GM12878 (cell line): ENCODE measurements at regions not wholly inside any gene's neighbourhood (a gene's known extent, or its start where the extent isn't known, plus 50 kb on each side); places are given as distances from the start of the nearest gene placed in this dataset.

Source experiments
- ATAC-seq: fragments of 200-7000 bp; cut with Tn5 transposase; 3 replicates; pipeline ENCODE4 v1.9.1; 2020; ENCODE audit warnings: mild to moderate bottlenecking, moderate library complexity
- BruUV-seq: library from RNA; stranded (reverse); fragments of 400-500 nt; replicated peaks from 2 replicates; lab custom pipeline; 2021; lab: Mats Ljungman, UMichigan
- CTCF ChIA-PET: fragments of 300-600 bp; sonication (Branson Sonifier 250); formaldehyde crosslinking; extraction: SDS; loops from one replicate; lab custom pipeline; 2021; ENCODE audit warnings: inconsistent platforms; lab: Yijun Ruan, JAX
- POLR2A ChIA-PET: fragments of 350-600 bp; formaldehyde crosslinking; extraction: SDS; loops from one replicate; lab custom pipeline; 2021; ENCODE audit warnings: inconsistent platforms; lab: Charles Lee
- RAD21 ChIA-PET: fragments of 300-600 bp; sonication (Branson Sonifier 250); formaldehyde crosslinking; loops from one replicate; lab custom pipeline; 2023; ENCODE audit warnings: antibody characterized with exemption; ENCODE audit not compliant: unreplicated experiment; lab: Charles Lee
- SMC1A ChIA-PET: fragments of 300-600 bp; sonication (Branson Sonifier 250); formaldehyde crosslinking; loops from one replicate; lab custom pipeline; 2023; ENCODE audit not compliant: unreplicated experiment, uncharacterized antibody; lab: Charles Lee
- DNase-seq: peaks from one replicate; pipeline ENCODE4 v3.0.0-alpha.2; 2011; ENCODE audit warnings: low read depth, low spot score
- FAIRE-seq: peaks from 3 replicates; lab custom pipeline; 2011; peaks lifted over from hg19 to GRCh38; lab: Jason Lieb, UNC
- H2AFZ ChIP-seq: 2 replicates; pipeline ENCODE4 v1.6.0; 2011; ENCODE audit warnings: low read depth, low read length, control low read depth; ENCODE audit not compliant: control insufficient read depth
- H3K27ac ChIP-seq: 2 replicates; pipeline ENCODE4 v1.5.1; 2011; ENCODE audit warnings: control low read depth; ENCODE audit not compliant: control insufficient read depth, insufficient read depth
- H3K27me3 ChIP-seq, 2 experiments: replicated peaks in 1 of 2; 2 replicates each; pipeline versions ENCODE4 v1.6.0 to v1.6.1; 2011; ENCODE audit warnings: low read length in 1 of 2; ENCODE audit not compliant: control insufficient read depth in 2 of 2, insufficient read depth in 2 of 2
- H3K36me3 ChIP-seq, 2 experiments: 2 replicates each; pipeline ENCODE4 v1.5.1; 2011; ENCODE audit warnings: low read length in 1 of 2; ENCODE audit not compliant: control insufficient read depth in 2 of 2, insufficient read depth in 2 of 2
- H3K4me1 ChIP-seq: 2 replicates; pipeline ENCODE4 v1.6.1; 2011; ENCODE audit warnings: mild to moderate bottlenecking, low read length, moderate library complexity, mixed read lengths; ENCODE audit not compliant: control insufficient read depth, insufficient read depth
- H3K4me2 ChIP-seq: 2 replicates; pipeline ENCODE4 v1.6.0; 2011; ENCODE audit warnings: control low read depth; ENCODE audit not compliant: control insufficient read depth, insufficient read depth
- H3K4me3 ChIP-seq: fragments of 200-600 bp; sonication (generic); 2 replicates; pipeline ENCODE4 v1.5.1; 2016
- H3K79me2 ChIP-seq: 2 replicates; pipeline ENCODE4 v1.6.0; 2011; ENCODE audit warnings: low read length; ENCODE audit not compliant: control insufficient read depth, insufficient read depth
- H3K9ac ChIP-seq: 2 replicates; pipeline ENCODE4 v1.8.0; 2011; ENCODE audit warnings: low read length, control low read depth, mixed read lengths; ENCODE audit not compliant: control insufficient read depth, insufficient read depth
- H3K9me3 ChIP-seq: replicated peaks from 3 replicates; pipeline ENCODE4 v1.5.1; 2011; ENCODE audit warnings: mild to moderate bottlenecking, low read length; ENCODE audit not compliant: control insufficient read depth, insufficient read depth
- H4K20me1 ChIP-seq: 2 replicates; pipeline ENCODE4 v1.6.0; 2011; ENCODE audit not compliant: control insufficient read depth, insufficient read depth
- CREB1 ChIP-seq: IDR thresholded peaks from 2 replicates; pipeline ENCODE4 v1.6.1; 2012; ENCODE audit warnings: low read depth, mild to moderate bottlenecking, inconsistent platforms
- HCFC1 ChIP-seq: fragments of 150-350 bp; IDR thresholded peaks from 2 replicates; pipeline ENCODE4 v1.6.1; 2014; ENCODE audit warnings: low read length
- JUND ChIP-seq: IDR thresholded peaks from 2 replicates; pipeline ENCODE4 v1.6.1; 2012; ENCODE audit warnings: low read depth, mild to moderate bottlenecking, low read length, improper control_type of control experiment, moderate library complexity
- MXI1 ChIP-seq: fragments of 150-350 bp; IDR thresholded peaks from 2 replicates; pipeline ENCODE4 v1.6.1; 2011; ENCODE audit warnings: low read depth, mild to moderate bottlenecking, inconsistent platforms, low read length, improper control_type of control experiment
- PKNOX1 ChIP-seq: fragments of 450-650 bp; IDR thresholded peaks from 2 replicates; pipeline ENCODE4 v1.6.1; 2016; ENCODE audit warnings: mild to moderate bottlenecking
- SP1 ChIP-seq: IDR thresholded peaks from one replicate; pipeline ENCODE4 v1.6.1; 2011; ENCODE audit warnings: low read depth, low read length
- SUPT20H ChIP-seq: IDR thresholded peaks from 2 replicates; pipeline ENCODE4 v1.6.1; 2011; ENCODE audit warnings: low read depth, mild to moderate bottlenecking, low read length, moderate library complexity, borderline replicate concordance; ENCODE audit not compliant: control insufficient read depth
- YBX1 ChIP-seq: fragments of 450-650 bp; IDR thresholded peaks from 2 replicates; pipeline ENCODE4 v1.6.1; 2016; ENCODE audit warnings: antibody characterized with exemption
- ZNF274 ChIP-seq: IDR thresholded peaks from one replicate; pipeline ENCODE4 v1.8.0; 2011; ENCODE audit not compliant: insufficient read length, insufficient read depth
- ZNF592 ChIP-seq: fragments of 450-650 bp; IDR thresholded peaks from 2 replicates; pipeline ENCODE4 v1.6.1; 2017; ENCODE audit warnings: mild to moderate bottlenecking, moderate library complexity
- WGBS: methylation state at CpG from one replicate; pipeline ENCODE4 v1.1.6; 2016; ENCODE audit warnings: low lambda C conversion rate; ENCODE audit not compliant: insufficient replicate concordance, insufficient coverage; ENCODE audit errors: missing lambda C conversion rate; 5-methylcytosine and 5-hydroxymethylcytosine counted together
- in situ Hi-C: fragments of 300-500 bp; cut with MboI; formaldehyde crosslinking; loops from 9 replicates; pipeline ENCODE4 v1.14.3; 2018; ENCODE audit warnings: mixed read lengths
- intact Hi-C: fragments of 100-400 bp; cut with micrococcal nuclease; formaldehyde crosslinking; loops from one replicate; pipeline ENCODE4 v1.14.2; 2022; ENCODE audit not compliant: unreplicated experiment

- TF ChIP-seq SP1 (no peak), SUPT20H (no peak), MXI1 (no peak), JUND (no peak), PKNOX1 (no peak), CREB1 (no peak), ZNF274 (no peak), HCFC1 (no peak), ZNF592 (no peak), YBX1 (no peak)
- TF ChIP-seq, all 136 proteins: peak for 0
- Histone ChIP-seq H2AFZ (no peak overlapping the region), H3K36me3 (no peaks in the 10 kb centered on the region), H3K27me3 (no peaks in the 10 kb centered on the region), H4K20me1 (no peaks in the 10 kb centered on the region), H3K9me3 (no peaks in the 10 kb centered on the region; the same call in 2 of the 3 replicates), H3K4me1 (no peaks in the 10 kb centered on the region), H3K4me2 (no peak overlapping the region), H3K4me3 (no peak overlapping the region), H3K9ac (no peak overlapping the region), H3K27ac (no peak overlapping the region), H3K79me2 (no peaks in the 10 kb centered on the region)
- in situ Hi-C loops (no loop called here), intact Hi-C loops (no loop called here)
- BruUV-seq, result no TSS peak
- ChIA-PET RAD21 (no interaction called here), SMC1A (no interaction called here), POLR2A (no interaction called here), CTCF (no interaction called here)
- no peak for ATAC-seq
- WGBS, result 49% methylated on average over 21 of the region's 22 CpGs
- no peak for FAIRE-seq
- no peak for DNase-seq
Observed at GRCh38 chr22:48758881-48759875, 1068.5 kb downstream of the BRD1 start.
